DMS114 treated with DMSO at 0.1 percent for 48 hours (cell line): ENCODE measurements at regions not wholly inside any gene's neighbourhood (a gene's known extent, or its start where the extent isn't known, plus 50 kb on each side); places are given as distances from the start of the nearest gene placed in this dataset.
"Not testable (repeated sequence)": the region's sequence is repeated elsewhere in the genome, so short reads cannot be mapped to it uniquely, and the experiment has no call there.

Source experiments
- DNase-seq: peaks from one replicate; lab custom pipeline; 2025; ENCODE audit not compliant: unreplicated experiment; lab: John Stamatoyannopoulos, UW

GRCh38 chr12:74595696-74596095, 58.1 kb downstream of the ATXN7L3B start:
- no peak for DNase-seq

- no peak for DNase-seq
Measured at GRCh38 chr12:74598819-74599218, 61.2 kb downstream of the ATXN7L3B start.

GRCh38 chr12:74599932-74600331, 62.3 kb downstream of the ATXN7L3B start:
- no peak for DNase-seq

- not testable (repeated sequence) for DNase-seq
Measured at GRCh38 chr12:74600817-74601216, 63.2 kb downstream of the ATXN7L3B start.

- DNase-seq = no peak
Measured at GRCh38 chr12:74602881-74603672, 65.4 kb downstream of the ATXN7L3B start.

GRCh38 chr12:74608231-74608775, 70.7 kb downstream of the ATXN7L3B start:
- no peak for DNase-seq

- no peak for DNase-seq
Measured at GRCh38 chr12:74610711-74611110, 73.1 kb downstream of the ATXN7L3B start.

- no peak for DNase-seq
Measured at GRCh38 chr12:74614426-74614825, 76.8 kb downstream of the ATXN7L3B start.

- no peak for DNase-seq
Measured at GRCh38 chr12:74619084-74619483, 81.4 kb downstream of the ATXN7L3B start.

GRCh38 chr12:74619884-74620283, 82.2 kb downstream of the ATXN7L3B start:
- no peak for DNase-seq

GRCh38 chr12:74620921-74621320, 83.3 kb downstream of the ATXN7L3B start:
- DNase-seq = no peak

- DNase-seq = no peak
Measured at GRCh38 chr12:74624201-74624600, 86.6 kb downstream of the ATXN7L3B start.

GRCh38 chr12:74626397-74626796, 88.8 kb downstream of the ATXN7L3B start:
- DNase-seq = no peak

GRCh38 chr12:74641262-74641661, 103.6 kb downstream of the ATXN7L3B start:
- no peak for DNase-seq

GRCh38 chr12:74641694-74642093, 104.1 kb downstream of the ATXN7L3B start:
- DNase-seq = no peak

GRCh38 chr12:74644681-74645080, 107.0 kb downstream of the ATXN7L3B start:
- DNase-seq = no peak

- no peak for DNase-seq
Measured at GRCh38 chr12:74646831-74647230, 109.2 kb downstream of the ATXN7L3B start.

- DNase-seq = no peak
Measured at GRCh38 chr12:74647256-74647655, 109.6 kb downstream of the ATXN7L3B start.

- DNase-seq = no peak
Measured at GRCh38 chr12:74656251-74656650, 118.6 kb downstream of the ATXN7L3B start.

- DNase-seq = no peak
Measured at GRCh38 chr12:74660442-74660841, 122.8 kb downstream of the ATXN7L3B start.

GRCh38 chr12:74663958-74664357, 126.3 kb downstream of the ATXN7L3B start:
- DNase-seq = no peak

- DNase-seq = no peak
Measured at GRCh38 chr12:74665690-74666089, 128.1 kb downstream of the ATXN7L3B start.

GRCh38 chr12:74671421-74671820, 133.8 kb downstream of the ATXN7L3B start:
- DNase-seq = no peak
